ENCODE measurements at regions not wholly inside any gene's neighbourhood (a gene's known extent, or its start where the extent isn't known, plus 50 kb on each side); places are given as distances from the start of the nearest gene placed in this dataset.
"Not testable (repeated sequence)": the region's sequence is repeated elsewhere in the genome, so short reads cannot be mapped to it uniquely, and the experiment has no call there.

GRCh38 chrX:27057883-27058282 is 405.3 kb downstream of the PPP4R3C start:
- Mint-ChIP-seq H3K4me3 (no peak overlapping the region), H3K27me3 (no peaks in the 10 kb centered on the region), H3K36me3 (no peaks in the 10 kb centered on the region), H3K9me3 (peaks cover 0 to 6% of the 10 kb centered on the region in 2 donors), H3K4me1 (no peaks in the 10 kb centered on the region), H3K27ac (no peak overlapping the region)
- DNase-seq (no peak), ATAC-seq (replicated peaks) (no peak)

- H3K4me1 Mint-ChIP-seq = no peaks in the 10 kb centered on the region
- no peaks in the 10 kb centered on the region for H3K36me3 Mint-ChIP-seq
- ATAC-seq (replicated peaks) (no peak), DNase-seq (no peak)
- peaks cover 0 to 4% of the 10 kb centered on the region in 2 donors for H3K9me3 Mint-ChIP-seq
- no peak overlapping the region for H3K4me3 Mint-ChIP-seq
- H3K27ac Mint-ChIP-seq = no peak overlapping the region
- H3K27me3 Mint-ChIP-seq = no peaks in the 10 kb centered on the region
Measured at GRCh38 chrX:27039332-27039731, 423.8 kb downstream of the PPP4R3C start.

GRCh38 chrX:27008486-27008885 is 454.7 kb downstream of the PPP4R3C start:
- Mint-ChIP-seq H3K27me3 (no peaks in the 10 kb centered on the region), H3K36me3 (no peaks in the 10 kb centered on the region), H3K9me3 (peaks cover 0 to 3% of the 10 kb centered on the region in 2 donors), H3K27ac (no peak overlapping the region), H3K4me1 (no peaks in the 10 kb centered on the region), H3K4me3 (no peak overlapping the region)
- no peak for DNase-seq
- no peak for ATAC-seq (replicated peaks)

- no peak for DNase-seq
- no peaks in the 10 kb centered on the region for H3K36me3 Mint-ChIP-seq
- H3K4me1 Mint-ChIP-seq = no peaks in the 10 kb centered on the region
- H3K27ac Mint-ChIP-seq = no peak overlapping the region
- no peak overlapping the region for H3K4me3 Mint-ChIP-seq
- peaks cover 2 to 10% of the 10 kb centered on the region in 2 donors for H3K9me3 Mint-ChIP-seq
- no peak for ATAC-seq (replicated peaks)
- no peaks in the 10 kb centered on the region for H3K27me3 Mint-ChIP-seq
Measured at GRCh38 chrX:26999634-27000033, 463.5 kb downstream of the PPP4R3C start.

GRCh38 chrX:26958261-26958660 is 504.9 kb downstream of the PPP4R3C start:
- H3K4me1 Mint-ChIP-seq = no peaks in the 10 kb centered on the region
- H3K4me3 Mint-ChIP-seq = no peak overlapping the region

GRCh38 chrX:26954029-26954428 is 509.1 kb downstream of the PPP4R3C start:
- H3K4me1 Mint-ChIP-seq = no peaks in the 10 kb centered on the region
- no peaks in the 10 kb centered on the region for H3K36me3 Mint-ChIP-seq
- H3K9me3 Mint-ChIP-seq = peaks cover 0 to 3% of the 10 kb centered on the region in 2 donors
- ATAC-seq (replicated peaks) (no peak), DNase-seq (no peak)
- no peak overlapping the region for H3K27ac Mint-ChIP-seq
- no peak overlapping the region for H3K4me3 Mint-ChIP-seq
- no peaks in the 10 kb centered on the region for H3K27me3 Mint-ChIP-seq

More at GRCh38 chrX:26958261-26958660, 504.9 kb downstream of the PPP4R3C start:
- no peak for DNase-seq
- Mint-ChIP-seq H3K27me3 (no peaks in the 10 kb centered on the region), H3K9me3 (no peaks in the 10 kb centered on the region), H3K27ac (no peak overlapping the region), H3K36me3 (no peaks in the 10 kb centered on the region)
- ATAC-seq (replicated peaks) = no peak

GRCh38 chrX:26952213-26952612 is 510.9 kb downstream of the PPP4R3C start:
- H3K27ac Mint-ChIP-seq = no peak overlapping the region
- H3K36me3 Mint-ChIP-seq = no peaks in the 10 kb centered on the region
- no peak for DNase-seq
- no peaks in the 10 kb centered on the region for H3K4me1 Mint-ChIP-seq
- peaks cover 0 to 3% of the 10 kb centered on the region in 2 donors for H3K9me3 Mint-ChIP-seq
- no peaks in the 10 kb centered on the region for H3K27me3 Mint-ChIP-seq
- no peak for ATAC-seq (replicated peaks)
- no peak overlapping the region for H3K4me3 Mint-ChIP-seq

GRCh38 chrX:26927419-26927818 is 535.7 kb downstream of the PPP4R3C start:
- H3K4me1 Mint-ChIP-seq = no peaks in the 10 kb centered on the region
- DNase-seq = no peak
- no peak overlapping the region for H3K27ac Mint-ChIP-seq
- H3K4me3 Mint-ChIP-seq = no peak overlapping the region
- no peaks in the 10 kb centered on the region for H3K27me3 Mint-ChIP-seq
- no peak for ATAC-seq (replicated peaks)
- no peaks in the 10 kb centered on the region for H3K9me3 Mint-ChIP-seq
- no peaks in the 10 kb centered on the region for H3K36me3 Mint-ChIP-seq

GRCh38 chrX:26925088-26925487 is 538.1 kb downstream of the PPP4R3C start:
- Mint-ChIP-seq H3K9me3 (no peaks in the 10 kb centered on the region), H3K27ac (no peak overlapping the region), H3K27me3 (no peaks in the 10 kb centered on the region), H3K4me1 (no peaks in the 10 kb centered on the region), H3K36me3 (no peaks in the 10 kb centered on the region), H3K4me3 (no peak overlapping the region)
- DNase-seq (no peak), ATAC-seq (replicated peaks) (no peak)

- H3K36me3 Mint-ChIP-seq = no peaks in the 10 kb centered on the region
- ATAC-seq (replicated peaks) (no peak), DNase-seq (no peak)
- H3K4me1 Mint-ChIP-seq = no peaks in the 10 kb centered on the region
- no peak overlapping the region for H3K27ac Mint-ChIP-seq
- no peaks in the 10 kb centered on the region for H3K27me3 Mint-ChIP-seq
- H3K9me3 Mint-ChIP-seq = no peaks in the 10 kb centered on the region
- no peak overlapping the region for H3K4me3 Mint-ChIP-seq
Measured at GRCh38 chrX:26922278-26922677, 540.9 kb downstream of the PPP4R3C start.

- H3K9me3 Mint-ChIP-seq = no peaks in the 10 kb centered on the region
- DNase-seq (no peak), ATAC-seq (replicated peaks) (peak in 1 of 2 donors; percentile 33)
- H3K27ac Mint-ChIP-seq = no peak overlapping the region
- no peaks in the 10 kb centered on the region for H3K27me3 Mint-ChIP-seq
- H3K4me3 Mint-ChIP-seq = no peak overlapping the region
- no peaks in the 10 kb centered on the region for H3K4me1 Mint-ChIP-seq
- no peaks in the 10 kb centered on the region for H3K36me3 Mint-ChIP-seq
Measured at GRCh38 chrX:26918631-26919030, 544.5 kb downstream of the PPP4R3C start.

GRCh38 chrX:26916991-26917390 is 546.1 kb downstream of the PPP4R3C start:
- no peak for DNase-seq
- no peaks in the 10 kb centered on the region for H3K36me3 Mint-ChIP-seq
- no peak overlapping the region for H3K4me3 Mint-ChIP-seq
- H3K27ac Mint-ChIP-seq = no peak overlapping the region
- no peaks in the 10 kb centered on the region for H3K27me3 Mint-ChIP-seq
- no peak for ATAC-seq (replicated peaks)
- H3K4me1 Mint-ChIP-seq = no peaks in the 10 kb centered on the region
- peaks cover 0 to 2% of the 10 kb centered on the region in 2 donors for H3K9me3 Mint-ChIP-seq

- H3K27me3 Mint-ChIP-seq = no peaks in the 10 kb centered on the region
- ATAC-seq (replicated peaks) = no peak
Measured at GRCh38 chrX:26915064-26915463, 548.1 kb downstream of the PPP4R3C start.

GRCh38 chrX:26914232-26914631 is 548.9 kb downstream of the PPP4R3C start:
- Mint-ChIP-seq H3K4me3 (no peak overlapping the region), H3K27ac (no peak overlapping the region), H3K27me3 (no peaks in the 10 kb centered on the region), H3K36me3 (no peaks in the 10 kb centered on the region), H3K9me3 (peaks cover 0 to 3% of the 10 kb centered on the region in 2 donors), H3K4me1 (no peaks in the 10 kb centered on the region)
- ATAC-seq (replicated peaks) (no peak), DNase-seq (no peak)

More at GRCh38 chrX:26915064-26915463, 548.1 kb downstream of the PPP4R3C start:
- H3K4me1 Mint-ChIP-seq = no peaks in the 10 kb centered on the region
- no peak overlapping the region for H3K4me3 Mint-ChIP-seq
- no peaks in the 10 kb centered on the region for H3K36me3 Mint-ChIP-seq
- peaks cover 0 to 2% of the 10 kb centered on the region in 2 donors for H3K9me3 Mint-ChIP-seq
- H3K27ac Mint-ChIP-seq = no peak overlapping the region
- DNase-seq = no peak

GRCh38 chrX:26911785-26912184 is 551.4 kb downstream of the PPP4R3C start:
- ATAC-seq (replicated peaks); H3K27me3 Mint-ChIP-seq; H3K9me3 Mint-ChIP-seq; H3K4me3 Mint-ChIP-seq; DNase-seq; H3K4me1 Mint-ChIP-seq; H3K27ac Mint-ChIP-seq; H3K36me3 Mint-ChIP-seq: not testable (repeated sequence)

GRCh38 chrX:26909728-26910127 is 553.4 kb downstream of the PPP4R3C start:
- H3K27ac Mint-ChIP-seq = no peak overlapping the region
- H3K27me3 Mint-ChIP-seq = no peaks in the 10 kb centered on the region
- no peaks in the 10 kb centered on the region for H3K4me1 Mint-ChIP-seq
- peaks cover 0 to 3% of the 10 kb centered on the region in 2 donors for H3K9me3 Mint-ChIP-seq
- ATAC-seq (replicated peaks) (no peak), DNase-seq (no peak)
- H3K36me3 Mint-ChIP-seq = no peaks in the 10 kb centered on the region
- no peak overlapping the region for H3K4me3 Mint-ChIP-seq
